Mammary epithelial cell (primary cell): ENCODE measurements at regions not wholly inside any gene's neighbourhood (a gene's known extent, or its start where the extent isn't known, plus 50 kb on each side); places are given as distances from the start of the nearest gene placed in this dataset.

Experiments
- EZH2 ChIP-seq: IDR thresholded peaks from 2 replicates; pipeline ENCODE4 v1.6.1; 2012; ENCODE audit warnings: low read length, inconsistent platforms, borderline replicate concordance
- TF ChIP-seq, protein P1 (sequence below), 2 donors: IDR thresholded peaks in 1 of 2; conservative IDR thresholded peaks in 1 of 2; 2 replicates each; pipeline ENCODE4 v1.5.1; 2011 to 2012; ENCODE audit warnings: inconsistent platforms in 2 of 2, low read length in 2 of 2, mild to moderate bottlenecking in 2 of 2, control low read depth in 1 of 2, low read depth in 1 of 2; ENCODE audit not compliant: insufficient read depth in 1 of 2; ENCODE audit errors: extremely low read depth in 1 of 2

DNA sequence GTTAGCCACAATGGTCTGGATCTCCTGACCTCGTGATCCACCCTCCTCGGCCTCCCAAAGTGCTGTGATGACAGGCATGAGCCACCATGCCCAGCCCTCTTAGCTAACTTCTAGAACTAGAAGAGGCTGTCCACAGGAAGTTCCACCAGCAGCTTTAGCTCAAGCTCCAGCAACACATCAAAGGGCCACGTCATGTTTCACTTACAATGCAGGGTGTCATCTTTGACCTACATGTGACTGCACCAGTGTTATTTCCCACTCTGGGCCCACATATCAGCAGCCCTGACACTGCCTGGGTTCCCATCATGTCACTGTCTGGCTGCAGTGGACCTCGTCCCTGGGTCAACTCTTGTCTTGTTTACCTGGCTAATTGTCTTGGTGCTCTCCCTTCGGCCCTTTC is 147.2 kb downstream of the GRIN2B start:
- TF ChIP-seq, protein P1, sequence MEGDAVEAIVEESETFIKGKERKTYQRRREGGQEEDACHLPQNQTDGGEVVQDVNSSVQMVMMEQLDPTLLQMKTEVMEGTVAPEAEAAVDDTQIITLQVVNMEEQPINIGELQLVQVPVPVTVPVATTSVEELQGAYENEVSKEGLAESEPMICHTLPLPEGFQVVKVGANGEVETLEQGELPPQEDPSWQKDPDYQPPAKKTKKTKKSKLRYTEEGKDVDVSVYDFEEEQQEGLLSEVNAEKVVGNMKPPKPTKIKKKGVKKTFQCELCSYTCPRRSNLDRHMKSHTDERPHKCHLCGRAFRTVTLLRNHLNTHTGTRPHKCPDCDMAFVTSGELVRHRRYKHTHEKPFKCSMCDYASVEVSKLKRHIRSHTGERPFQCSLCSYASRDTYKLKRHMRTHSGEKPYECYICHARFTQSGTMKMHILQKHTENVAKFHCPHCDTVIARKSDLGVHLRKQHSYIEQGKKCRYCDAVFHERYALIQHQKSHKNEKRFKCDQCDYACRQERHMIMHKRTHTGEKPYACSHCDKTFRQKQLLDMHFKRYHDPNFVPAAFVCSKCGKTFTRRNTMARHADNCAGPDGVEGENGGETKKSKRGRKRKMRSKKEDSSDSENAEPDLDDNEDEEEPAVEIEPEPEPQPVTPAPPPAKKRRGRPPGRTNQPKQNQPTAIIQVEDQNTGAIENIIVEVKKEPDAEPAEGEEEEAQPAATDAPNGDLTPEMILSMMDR (conservative IDR thresholded peaks at IDR 0.05 in 1 of 2, IDR thresholded peaks at IDR 0.05 in 1 of 2; ENCODE audit: extremely low read depth in 1 of 2, insufficient read depth in 1 of 2, low read depth in 1 of 2, low read length in 2 of 2), result no peak
- TF ChIP-seq EZH2, result no peak
